OCI-LY7 (cell line): ENCODE measurements at regions not wholly inside any gene's neighbourhood (a gene's known extent, or its start where the extent isn't known, plus 50 kb on each side); places are given as distances from the start of the nearest gene placed in this dataset.

Source experiments
- EZH2phosphoT487 ChIP-seq: fragments of 200-600 bp; sonication (generic); IDR thresholded peaks from 2 replicates; pipeline ENCODE4 v1.6.1; 2018; ENCODE audit warnings: low read depth, borderline replicate concordance, mild to moderate bottlenecking, mixed run types, antibody characterized with exemption, low read length, moderate library complexity, mixed read lengths
- TF ChIP-seq, protein P1 (sequence below): fragments of 200-600 bp; sonication (generic); conservative IDR thresholded peaks from 2 replicates; pipeline ENCODE4 v1.5.1; 2014; ENCODE audit warnings: mild to moderate bottlenecking, antibody characterized with exemption, low read length, moderate library complexity, mixed read lengths

DNA sequence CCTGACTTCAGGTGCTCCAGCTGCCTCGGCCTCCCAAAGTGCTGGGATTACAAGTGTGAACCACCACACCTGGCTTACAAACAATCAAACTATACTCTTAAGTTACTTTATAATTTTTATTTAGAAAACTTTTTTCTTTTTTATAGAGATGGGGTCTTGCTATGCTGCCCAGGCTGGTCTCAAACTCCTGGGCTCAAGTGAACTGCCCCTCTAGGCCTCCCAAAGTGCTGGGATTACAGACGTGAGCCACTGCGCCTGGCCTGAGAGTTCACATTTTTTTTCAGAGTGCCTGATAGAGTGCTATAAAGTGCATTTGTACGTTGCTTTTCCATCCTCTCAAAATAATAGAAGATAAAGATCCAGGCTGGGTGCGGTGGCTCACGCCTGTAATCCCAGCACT lies 102.0 kb upstream of the TBL1XR1 start:
- TF ChIP-seq, protein P1, sequence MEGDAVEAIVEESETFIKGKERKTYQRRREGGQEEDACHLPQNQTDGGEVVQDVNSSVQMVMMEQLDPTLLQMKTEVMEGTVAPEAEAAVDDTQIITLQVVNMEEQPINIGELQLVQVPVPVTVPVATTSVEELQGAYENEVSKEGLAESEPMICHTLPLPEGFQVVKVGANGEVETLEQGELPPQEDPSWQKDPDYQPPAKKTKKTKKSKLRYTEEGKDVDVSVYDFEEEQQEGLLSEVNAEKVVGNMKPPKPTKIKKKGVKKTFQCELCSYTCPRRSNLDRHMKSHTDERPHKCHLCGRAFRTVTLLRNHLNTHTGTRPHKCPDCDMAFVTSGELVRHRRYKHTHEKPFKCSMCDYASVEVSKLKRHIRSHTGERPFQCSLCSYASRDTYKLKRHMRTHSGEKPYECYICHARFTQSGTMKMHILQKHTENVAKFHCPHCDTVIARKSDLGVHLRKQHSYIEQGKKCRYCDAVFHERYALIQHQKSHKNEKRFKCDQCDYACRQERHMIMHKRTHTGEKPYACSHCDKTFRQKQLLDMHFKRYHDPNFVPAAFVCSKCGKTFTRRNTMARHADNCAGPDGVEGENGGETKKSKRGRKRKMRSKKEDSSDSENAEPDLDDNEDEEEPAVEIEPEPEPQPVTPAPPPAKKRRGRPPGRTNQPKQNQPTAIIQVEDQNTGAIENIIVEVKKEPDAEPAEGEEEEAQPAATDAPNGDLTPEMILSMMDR: no peak
- no peak for TF ChIP-seq EZH2phosphoT487
